Left hindlimb (tissue), 1 donor: ENCODE measurements at regions not wholly inside any gene's neighbourhood (a gene's known extent, or its start where the extent isn't known, plus 50 kb on each side); places are given as distances from the start of the nearest gene placed in this dataset.

Source experiments
- DNase-seq: peaks from one replicate; pipeline ENCODE4 v3.0.0-alpha.2; 2018

DNA sequence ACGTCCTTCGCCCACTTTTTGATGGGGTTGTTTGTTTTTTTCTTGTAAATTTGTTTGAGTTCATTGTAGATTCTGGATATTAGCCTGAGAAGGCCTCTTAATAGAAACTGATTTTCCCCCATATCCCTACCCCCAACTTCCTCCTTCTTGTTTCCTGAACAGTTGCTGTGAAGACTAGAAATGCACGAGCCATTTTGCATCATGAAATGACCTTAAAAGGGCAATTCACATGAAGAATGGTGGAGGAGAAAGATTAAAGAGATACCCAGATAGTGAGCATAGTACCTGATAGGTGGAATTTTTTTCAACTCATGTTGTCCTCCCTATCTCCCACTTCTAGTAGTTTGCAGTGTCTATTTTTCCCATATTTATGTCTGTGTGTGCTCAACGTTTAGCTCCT, 55.2 kb upstream of the KCNH8 start:
- DNase-seq, result no peak

DNA sequence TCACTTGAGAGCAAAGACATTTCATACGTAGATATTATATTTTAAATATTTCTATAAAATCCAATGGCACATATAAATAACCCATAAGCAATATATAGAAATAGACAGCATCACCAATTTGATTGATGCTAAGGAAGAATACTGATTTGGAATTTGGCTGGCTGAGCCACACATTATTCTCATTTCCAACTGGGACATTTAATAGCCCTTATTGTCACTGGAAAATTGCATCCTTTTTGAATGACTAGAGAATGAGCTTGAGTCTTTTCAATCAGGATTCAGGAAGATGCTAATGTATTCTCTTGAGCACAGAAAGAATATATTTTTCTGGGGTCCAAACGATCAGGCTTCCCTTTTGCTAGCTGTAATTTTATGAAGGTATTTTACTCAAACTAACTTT, 70.9 kb upstream of the KCNH8 start:
- no peak for DNase-seq

DNA sequence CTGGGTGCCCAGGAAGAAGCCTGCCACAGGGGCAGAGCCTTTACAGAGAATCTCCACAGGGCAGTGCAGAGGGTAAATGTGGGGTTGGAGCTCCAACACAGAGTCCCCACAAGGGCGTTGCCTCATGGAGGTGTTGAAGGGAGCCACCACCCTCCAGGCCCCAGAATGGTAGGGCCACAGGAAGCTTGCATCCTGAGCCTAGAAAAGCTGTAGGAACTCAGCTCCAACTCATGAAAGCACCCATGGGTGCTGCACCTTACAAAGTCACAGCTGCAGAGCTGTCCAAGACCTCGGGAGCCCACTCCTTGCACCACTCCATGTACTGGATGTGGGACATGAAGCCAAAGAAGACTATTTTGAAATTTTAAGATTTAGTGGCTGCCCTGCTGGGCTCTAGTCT, 73.3 kb upstream of the KCNH8 start:
- DNase-seq, result no peak

DNA sequence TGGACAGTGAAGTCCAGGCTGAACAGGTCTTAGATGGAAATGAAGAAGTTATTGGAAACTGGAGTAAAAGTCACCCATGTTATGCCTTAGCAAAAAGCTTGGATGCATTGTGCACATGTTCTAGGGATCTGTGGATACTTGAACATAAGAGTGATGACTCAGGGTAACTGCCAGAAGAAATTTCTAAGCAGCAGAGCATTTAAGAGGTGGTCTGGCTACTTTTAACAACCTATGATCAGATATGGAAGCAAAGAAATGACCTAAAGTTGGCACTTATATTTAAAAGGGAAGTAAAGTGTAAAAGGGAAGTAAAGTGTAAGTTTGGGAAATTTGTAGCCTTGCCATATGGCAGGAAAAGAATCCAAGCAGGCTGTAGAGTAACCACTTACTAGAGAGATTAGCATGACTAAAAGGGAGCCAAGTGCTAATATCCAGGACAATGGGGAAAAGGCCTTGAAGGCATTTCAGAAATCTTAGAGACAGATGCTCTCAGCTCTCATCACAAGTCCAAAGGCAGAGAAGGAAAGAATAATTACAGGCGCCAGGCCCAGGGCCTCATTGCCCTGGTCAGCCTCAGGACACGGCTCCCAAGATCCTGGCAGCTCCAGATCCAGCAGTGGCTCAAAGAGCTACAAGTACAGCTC, 73.9 kb upstream of the KCNH8 start:
- DNase-seq, result no peak

DNA sequence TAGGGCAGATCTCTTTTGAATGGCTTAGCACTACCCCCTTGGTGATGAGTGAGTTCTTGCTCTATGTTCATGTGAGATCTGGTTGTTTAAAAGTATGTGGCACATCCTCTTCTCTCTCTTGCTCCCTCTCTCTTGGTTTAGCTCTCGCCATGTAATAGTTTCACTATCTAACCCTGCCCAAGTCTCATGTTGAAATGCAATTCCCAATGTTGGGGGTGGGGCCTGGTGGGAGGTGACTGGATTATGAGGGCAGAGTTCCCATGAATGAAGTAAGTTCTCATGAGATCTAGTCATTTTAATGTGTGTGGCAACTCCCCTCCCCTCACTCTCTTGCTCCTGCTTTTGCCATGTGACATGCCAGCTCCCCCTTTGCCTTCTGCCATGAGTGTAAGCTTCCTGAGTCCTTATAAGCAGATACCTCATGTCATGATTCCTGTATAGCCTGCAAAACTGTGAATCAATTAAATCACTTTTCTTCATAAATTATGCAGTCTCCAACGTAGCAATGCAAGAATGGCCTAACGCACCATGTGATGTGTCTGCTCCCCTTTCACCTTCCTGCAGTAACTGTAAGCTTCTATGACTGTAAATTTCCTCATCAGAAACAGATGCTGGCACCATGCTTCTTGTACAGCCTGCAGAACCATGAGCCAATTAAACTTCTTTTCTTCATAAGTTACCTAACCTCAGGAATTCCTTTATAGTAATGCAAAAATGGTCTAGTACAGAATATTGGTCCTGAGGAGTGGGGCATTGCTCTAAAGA, 74.8 kb upstream of the KCNH8 start:
- DNase-seq, result no peak

DNA sequence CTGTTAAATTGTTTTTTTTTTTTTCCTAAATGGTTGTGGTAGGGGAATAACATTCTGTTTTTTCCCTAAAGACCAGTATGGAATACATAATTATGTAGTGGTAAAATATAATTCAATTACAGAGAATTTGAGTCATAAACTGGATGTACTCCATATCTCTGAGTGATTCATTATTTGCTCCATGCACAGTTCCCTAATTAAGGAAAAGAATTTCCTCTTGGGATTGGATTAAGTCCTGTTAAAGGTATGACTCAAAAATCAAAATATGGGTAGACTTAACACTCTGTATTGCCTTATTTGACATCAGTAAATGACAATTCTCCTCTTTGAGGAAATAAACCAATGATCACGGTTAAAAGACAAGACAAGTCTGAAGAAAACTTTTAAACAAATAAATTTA, 78.0 kb upstream of the KCNH8 start:
- DNase-seq, result no peak

DNA sequence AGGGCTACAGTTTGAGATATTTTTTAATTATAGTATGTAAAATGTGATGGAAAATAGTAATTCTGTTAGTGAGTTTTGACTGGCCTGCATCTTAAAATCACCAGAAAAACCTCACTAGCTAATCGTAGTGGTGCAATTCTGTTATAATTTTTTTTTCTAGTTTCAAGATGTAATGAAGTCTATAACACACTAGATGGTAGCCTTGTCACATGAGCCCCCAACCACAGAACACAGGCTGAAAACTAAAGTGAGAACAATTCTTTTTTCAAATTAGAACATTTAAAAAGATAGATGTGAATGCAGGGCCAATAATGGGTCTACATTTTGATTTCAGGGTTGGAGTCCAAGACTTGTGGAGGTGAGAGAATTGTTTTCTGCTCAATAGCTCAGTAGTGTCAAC, 83.3 kb upstream of the KCNH8 start:
- no peak for DNase-seq

DNA sequence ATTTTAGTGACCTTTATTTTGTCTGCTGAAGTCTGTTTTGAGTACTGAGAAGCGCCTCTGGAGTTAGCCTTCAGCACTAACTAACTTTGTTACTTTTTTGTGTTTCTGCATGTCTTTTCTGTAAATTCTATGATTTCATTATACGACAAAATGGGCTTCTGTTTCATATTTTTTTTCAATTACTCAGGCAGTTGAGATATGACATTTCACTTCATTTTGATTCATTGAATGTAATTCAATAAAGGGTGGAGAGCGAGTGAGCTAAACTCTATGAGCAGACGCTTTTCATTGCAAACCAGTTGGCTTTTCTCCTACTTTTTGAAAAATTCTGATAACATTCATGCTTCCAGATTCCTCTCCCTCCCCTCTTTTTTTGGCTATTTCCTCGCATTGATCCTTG, 84.4 kb upstream of the KCNH8 start:
- DNase-seq, result no peak

DNA sequence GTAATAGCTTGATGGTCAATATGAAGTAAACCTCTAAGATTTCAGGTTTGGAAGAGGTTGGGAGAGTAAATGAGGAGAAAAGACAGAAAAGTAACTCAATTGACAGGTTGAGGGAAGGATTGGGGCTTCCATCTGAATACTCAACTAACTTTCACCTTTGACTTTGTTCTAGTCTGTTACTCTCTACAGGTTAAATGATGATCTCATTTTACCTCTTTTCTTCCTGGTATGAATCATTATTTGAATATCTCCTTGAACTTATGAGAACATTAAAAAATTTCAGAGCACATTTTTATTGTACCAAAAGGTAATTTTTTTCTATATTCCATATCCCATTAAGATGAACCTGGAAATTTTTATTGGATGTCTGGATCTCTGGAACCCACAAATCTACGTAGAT, 87.9 kb upstream of the KCNH8 start:
- DNase-seq, result no peak

DNA sequence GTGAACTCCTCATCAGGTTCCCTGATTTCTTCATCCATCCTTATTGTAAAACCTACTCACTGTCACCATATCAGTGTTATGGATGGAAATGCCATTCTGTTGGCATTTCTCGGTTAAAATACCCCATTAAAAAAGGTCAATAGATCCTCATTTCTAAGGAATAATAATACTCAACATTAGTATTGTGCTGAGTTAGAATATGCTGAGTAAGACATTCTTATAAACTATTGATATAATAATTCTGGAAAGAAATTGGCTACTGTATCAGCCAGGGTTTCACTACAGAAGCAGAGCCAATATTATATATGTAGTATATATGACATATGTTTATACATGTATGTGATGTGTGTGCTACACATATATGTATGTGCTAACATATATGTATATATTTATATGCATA, 95.4 kb upstream of the KCNH8 start:
- no peak for DNase-seq

DNA sequence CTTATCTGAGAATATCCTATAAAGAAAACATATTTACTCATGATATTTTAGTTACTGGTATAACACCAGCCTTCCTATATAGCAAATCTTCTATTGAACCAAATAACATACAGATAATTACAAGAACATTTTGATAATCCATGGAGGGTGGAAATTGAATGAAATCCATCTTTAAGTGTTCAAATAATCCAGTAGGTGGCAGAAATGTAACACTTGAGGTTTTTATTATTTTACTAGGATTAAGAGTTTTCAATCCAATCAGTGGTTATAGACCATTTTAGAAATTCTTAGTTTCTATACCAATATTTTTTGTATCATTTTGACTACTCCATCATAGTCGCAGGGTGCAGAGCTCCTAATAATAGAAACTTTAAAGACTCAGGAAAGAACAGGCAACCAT, 101.9 kb upstream of the KCNH8 start:
- no peak for DNase-seq

DNA sequence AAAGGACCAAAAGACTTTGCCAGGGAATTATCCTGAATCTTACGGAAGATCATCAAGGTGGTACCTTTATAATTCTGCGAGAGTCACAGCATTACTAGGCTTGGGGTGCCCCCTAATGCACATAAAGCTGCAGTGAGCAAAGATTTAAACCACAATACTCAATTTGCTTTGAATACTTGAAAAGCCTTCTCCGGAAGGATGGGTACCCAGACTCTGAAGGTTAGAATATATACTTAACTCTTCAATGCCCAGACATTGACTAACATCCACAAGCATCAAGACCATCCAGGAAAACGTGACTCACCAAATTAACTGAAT, 117.8 kb upstream of the KCNH8 start:
- DNase-seq, result no peak

DNA sequence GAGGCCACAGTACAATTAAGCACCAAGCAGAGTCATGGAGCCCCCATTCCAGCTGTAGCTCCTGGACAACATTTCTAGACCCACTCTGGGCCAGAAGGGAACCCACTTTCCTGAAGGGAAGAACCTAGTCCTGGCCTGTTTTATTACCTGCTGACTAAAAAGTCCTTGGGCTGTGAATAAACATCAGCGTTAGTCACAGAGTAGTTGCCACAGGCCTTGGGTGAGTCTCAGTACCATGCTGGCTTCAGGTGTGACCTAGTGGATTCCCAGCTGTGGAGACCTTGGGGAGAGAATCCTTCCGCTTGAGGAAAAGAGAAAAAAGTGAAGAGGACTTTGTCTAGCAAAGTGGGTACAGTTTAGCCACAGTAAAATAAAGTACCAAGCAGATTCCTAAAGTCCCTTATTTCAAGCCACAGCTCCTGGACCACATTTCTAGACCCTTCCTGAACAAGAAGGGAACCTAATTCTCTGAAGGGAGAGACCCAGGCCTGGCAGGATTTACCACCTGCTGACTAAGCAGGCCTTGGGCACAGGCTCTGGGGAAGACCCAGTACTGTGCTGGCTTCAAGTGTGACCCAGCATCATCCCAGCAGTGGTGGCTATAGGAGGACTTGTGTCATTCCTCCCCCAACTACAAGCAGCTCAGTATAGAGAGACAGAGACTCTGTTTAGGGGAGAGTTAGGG, 118.3 kb upstream of the KCNH8 start:
- DNase-seq, result no peak

DNA sequence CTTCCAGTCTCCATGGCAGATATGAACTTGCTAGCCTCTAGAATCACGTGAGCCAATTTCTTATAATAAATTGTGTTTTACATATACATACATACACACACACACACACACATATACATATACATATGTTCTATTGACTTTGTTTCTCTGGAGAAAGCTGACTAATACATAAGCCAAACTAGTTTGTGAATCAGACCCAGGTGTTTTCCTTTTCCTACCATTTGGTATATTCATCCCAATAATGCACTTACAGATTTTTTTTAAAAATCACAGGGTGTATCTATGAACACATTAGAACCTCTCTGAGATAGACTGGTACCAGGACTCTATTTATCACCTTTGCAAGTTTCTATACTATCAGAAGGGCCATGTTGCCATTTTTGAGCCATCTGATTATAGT, 122.9 kb upstream of the KCNH8 start:
- DNase-seq, result no peak

DNA sequence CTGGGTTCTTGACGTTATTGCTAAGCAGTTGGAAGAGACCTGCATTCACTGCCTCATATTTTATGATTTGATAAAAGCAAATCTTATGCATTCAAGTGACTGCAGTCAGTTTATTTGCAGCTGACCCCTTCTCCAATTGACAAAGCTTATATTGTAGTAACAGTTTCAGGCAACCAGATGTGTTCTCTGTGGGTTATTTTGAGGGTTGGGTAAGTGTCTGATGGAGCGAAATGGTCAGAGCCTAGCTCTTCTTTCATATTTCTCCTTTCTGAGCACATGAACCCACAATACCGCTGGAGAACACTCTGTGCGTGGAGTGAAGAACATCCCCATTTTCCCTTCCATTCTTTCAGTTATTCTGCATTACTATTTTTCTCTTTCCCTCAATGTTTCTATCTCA, 125.8 kb upstream of the KCNH8 start:
- no peak for DNase-seq

DNA sequence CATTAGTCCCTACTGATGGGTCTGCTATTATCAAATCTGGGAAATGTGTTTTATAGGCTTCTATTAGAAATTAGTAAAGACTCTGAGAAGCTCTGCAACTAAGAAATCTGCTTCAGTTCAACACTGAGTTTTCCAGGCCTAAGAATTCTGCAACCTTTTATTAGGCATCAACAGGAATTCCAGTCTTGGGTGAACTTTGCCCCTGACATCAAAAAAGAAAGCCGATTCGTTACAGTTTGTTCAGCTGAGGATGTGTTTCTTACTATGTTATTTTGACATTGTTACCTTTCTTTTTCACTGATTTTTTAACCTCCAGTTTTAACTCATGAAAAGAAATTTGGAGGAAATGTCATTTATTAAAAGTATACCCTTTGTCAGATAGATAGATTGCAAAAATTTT, 131.5 kb upstream of the KCNH8 start:
- DNase-seq, result no peak

DNA sequence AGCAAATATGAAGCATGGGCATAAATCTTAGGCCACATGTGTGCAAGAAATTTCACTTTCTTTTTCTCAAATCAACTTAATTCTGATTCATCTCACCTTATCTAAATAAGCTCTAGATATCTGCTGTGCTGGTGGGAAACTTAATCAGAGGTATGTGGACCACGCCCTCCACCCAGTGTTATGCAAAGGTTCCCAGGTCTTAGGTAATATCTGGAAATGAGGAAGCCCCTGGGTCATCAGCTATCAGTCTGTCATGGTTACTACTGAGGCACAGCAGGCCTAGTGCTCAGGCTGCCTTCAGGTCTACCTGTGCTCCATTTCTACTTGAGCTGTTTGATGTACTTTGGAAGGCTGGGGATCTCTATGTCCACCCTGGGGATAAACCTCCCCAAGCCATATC, 134.4 kb upstream of the KCNH8 start:
- DNase-seq, result no peak

DNA sequence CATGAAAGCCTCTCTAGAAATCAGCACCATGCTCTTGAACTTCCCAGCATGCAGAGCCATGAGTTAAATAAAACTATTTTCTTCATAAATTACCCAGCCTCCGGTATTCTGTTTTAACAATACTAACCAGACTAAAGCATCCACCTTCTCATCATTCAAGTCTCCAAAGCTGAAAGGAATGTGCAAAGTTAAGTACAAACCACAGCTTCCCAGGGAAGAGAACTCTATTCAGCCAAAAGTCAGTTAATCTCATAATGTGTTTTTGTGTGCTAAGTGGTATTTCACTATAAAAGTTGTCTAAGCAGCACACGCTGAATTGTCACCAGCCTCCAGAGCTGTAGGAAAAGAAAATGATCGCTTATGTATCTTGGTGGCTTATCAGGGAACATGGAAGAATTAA, 135.5 kb upstream of the KCNH8 start:
- DNase-seq, result no peak

DNA sequence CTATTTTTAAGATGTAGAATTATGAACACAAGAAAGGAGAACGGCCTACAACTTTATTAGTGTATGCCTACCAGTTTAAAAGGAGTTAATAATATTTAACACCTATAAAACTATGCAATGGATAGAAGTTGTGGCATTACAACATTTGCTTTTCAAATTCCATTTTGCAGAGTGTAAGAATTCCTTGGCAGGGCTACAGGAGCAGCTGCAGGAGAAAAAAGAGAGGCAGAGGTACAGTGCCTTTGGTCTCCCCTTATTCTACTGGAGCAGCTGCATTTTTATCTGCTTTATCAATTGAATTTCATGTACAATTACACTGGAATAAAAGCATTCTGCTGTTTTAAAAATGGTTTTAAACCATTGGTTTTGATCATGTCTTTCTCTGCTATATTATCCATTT, 145.7 kb upstream of the KCNH8 start:
- no peak for DNase-seq

DNA sequence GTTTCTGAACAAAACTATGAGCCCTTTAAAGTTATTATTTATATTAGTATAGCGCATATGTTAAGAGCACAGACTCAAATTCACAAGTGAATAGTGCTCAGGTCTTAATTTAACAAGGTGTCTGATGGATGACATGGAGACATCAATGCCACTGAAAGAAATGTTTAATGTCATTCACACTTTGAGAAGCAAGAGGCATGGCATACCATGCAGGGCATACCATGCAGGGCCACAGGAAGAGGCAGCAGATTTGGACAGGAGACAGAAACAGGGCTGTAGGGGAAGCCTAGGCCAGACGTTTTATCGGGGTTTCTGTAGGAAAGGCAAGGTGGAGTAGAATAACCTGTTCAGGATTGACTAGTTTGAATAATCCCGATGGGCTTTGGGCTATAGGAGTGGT, 150.2 kb upstream of the KCNH8 start:
- no peak for DNase-seq

DNA sequence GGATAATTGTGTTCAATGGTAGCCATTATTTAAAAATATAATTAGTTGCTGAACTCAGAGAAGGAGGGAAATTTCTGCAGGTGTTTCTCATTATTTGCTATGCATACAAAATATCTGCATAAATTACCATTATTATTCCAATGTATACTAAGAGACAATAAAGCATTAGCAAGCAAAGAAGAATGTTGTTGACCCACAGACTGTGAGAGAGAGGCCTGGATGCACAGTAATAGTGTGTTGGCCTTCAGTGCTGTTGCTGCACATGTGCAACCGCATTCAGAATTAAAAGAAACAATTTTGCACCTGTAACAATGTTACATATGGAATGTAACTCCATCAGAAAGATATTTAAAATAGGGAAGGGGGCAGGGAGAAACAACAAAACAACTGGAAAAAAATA, 155.6 kb upstream of the KCNH8 start:
- no peak for DNase-seq

DNA sequence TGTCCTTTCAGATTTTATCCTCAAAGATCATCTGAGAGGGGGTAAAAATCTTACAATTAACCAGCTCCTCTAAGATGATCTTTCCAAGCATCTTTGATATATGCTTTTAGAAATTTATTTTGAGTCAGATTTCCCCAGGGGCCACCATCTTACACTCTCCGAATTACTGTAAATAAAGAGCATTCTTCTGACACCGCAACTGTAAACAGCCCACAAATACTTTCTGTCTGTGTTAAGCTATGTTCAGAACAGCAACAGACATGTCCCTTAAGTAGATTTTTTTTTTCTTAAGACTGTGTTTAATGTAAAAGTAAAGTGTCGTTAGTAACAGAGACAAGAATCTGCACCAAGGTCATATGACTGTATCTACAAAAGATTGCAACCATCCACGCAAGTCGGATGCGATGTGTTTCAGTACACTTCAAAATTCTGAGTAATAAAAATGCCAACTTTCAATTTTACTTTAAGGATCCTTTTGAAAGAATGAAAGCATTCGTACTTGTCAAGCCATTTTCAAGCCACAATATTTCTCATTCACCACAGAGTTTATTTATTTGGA, 159.0 kb upstream of the KCNH8 start:
- DNase-seq, result no peak

DNA sequence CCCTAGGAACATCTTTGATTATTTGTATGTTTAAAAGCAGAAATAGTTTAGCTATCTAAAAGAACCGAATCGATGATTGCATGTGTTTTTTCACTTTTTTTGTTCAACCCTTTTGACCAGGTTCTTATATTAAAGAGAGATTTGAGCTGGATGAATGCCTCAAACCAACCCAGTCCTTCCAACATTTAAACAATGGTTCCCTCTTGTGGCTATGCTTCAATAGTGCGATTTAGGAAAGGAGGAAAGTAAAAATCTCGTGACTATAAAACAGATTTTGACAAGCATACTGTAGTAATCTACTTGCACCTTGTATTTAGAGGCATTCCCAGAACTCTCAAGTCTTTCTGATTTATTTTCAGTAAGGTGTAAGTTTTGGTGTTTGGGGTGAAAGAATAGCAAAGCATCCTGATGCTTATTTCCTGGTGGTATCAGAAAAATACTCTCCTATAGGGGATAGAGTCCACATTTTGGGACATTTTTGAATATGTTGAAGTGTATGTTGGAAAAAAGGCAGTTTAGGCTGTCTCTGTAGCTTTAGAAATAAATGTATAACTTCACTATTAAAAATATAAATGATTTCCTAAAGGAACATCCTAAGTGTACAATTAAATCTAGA, 159.6 kb upstream of the KCNH8 start:
- no peak for DNase-seq
